ENCODE measurements at regions not wholly inside any gene's neighbourhood (a gene's known extent, or its start where the extent isn't known, plus 50 kb on each side); places are given as distances from the start of the nearest gene placed in this dataset.

DNA sequence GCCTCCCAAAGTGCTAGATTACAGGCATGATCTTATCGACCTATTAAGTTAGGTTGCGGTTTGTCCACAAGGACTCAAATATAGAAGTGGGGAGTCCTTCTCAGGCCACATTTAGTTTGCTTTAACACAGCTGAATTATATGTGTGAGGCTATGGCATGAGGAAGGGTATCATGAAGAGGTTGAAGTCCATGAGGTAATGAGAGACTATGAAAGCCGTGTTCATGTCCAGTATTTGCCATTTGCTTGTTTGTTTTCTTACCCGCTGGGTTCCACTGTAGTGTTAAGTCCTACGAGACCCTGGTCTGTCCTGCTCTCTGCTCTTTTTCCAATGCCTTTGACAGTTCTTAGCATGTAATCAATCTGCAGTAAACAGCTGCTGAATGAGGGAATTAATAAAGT is 1072.4 kb upstream of the EEF2KMT start:
- no peaks in the 10 kb centered on the region for H3K27me3 ChIP-seq (ENCODE audit: control insufficient read depth, insufficient read depth, low read length)
- H3K4me1 ChIP-seq (ENCODE audit: control insufficient read depth, insufficient read depth, low read length, poor library complexity, severe bottlenecking): no peaks in the 10 kb centered on the region
- Mint-ChIP-seq H3K27ac (no peak overlapping the region), H3K27me3 (no peaks in the 10 kb centered on the region), H3K4me3 (no peak overlapping the region), H3K9me3 (peaks cover 3 to 18% (median 8%) of the 10 kb centered on the region in 7 donors), H3K36me3 (no peaks in the 10 kb centered on the region), H3K4me1 (no peaks in the 10 kb centered on the region)
- no peaks in the 10 kb centered on the region for H3K9me3 ChIP-seq (ENCODE audit: control insufficient read depth in 2 of 2, low read length in 2 of 2)
- no peak overlapping the region for H3K4me3 ChIP-seq (ENCODE audit: low read depth, low read length)
- no peak for DNase-seq
- no peaks in the 10 kb centered on the region for H3K36me3 ChIP-seq (ENCODE audit: control insufficient read depth, insufficient read depth, low read length)
- no peak for ATAC-seq (ENCODE audit: low read depth in 2 of 2)
- no peak overlapping the region for H3K27ac ChIP-seq (ENCODE audit: insufficient read depth, low read length, poor library complexity, severe bottlenecking)

DNA sequence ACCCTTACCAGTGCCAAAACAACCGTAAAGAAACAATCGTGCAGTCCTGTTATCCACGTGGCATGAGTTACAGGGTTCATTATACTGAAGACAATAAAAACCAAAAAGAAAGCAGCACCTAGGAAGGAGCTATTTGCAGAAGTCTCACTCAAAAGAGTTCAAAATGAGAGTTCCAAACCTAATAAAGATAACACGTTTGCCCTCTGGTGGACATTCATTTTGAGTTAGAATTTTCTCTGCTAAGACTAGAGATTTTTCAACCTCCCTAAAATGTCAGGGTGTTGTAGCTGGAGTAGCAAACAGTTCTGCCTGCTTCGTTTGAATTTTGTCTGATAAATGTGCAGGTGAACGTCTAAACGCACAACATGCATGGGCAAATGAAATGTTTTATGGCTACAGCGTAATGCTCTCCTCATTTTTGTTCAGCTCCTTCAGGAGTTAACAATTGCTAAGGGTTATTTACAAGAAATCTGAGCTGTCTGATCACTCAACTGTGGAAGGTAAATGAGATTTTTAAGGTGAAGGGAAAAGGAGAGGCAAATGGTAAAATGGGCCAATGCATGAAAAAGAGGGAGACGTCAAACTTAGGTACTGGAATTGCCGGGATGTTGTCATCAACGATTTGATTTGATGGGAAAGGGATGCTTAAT is 1067.9 kb upstream of the EEF2KMT start:
- H3K4me3 ChIP-seq (ENCODE audit: low read depth, low read length): no peak overlapping the region
- Mint-ChIP-seq H3K27ac (no peak overlapping the region), H3K27me3 (no peaks in the 10 kb centered on the region), H3K4me1 (no peaks in the 10 kb centered on the region), H3K36me3 (no peaks in the 10 kb centered on the region), H3K9me3 (peaks cover 0 to 19% (median 5%) of the 10 kb centered on the region in 7 donors), H3K4me3 (no peak overlapping the region)
- DNase-seq (no peak), ATAC-seq (ENCODE audit: low read depth in 2 of 2) (no peak)
- H3K27ac ChIP-seq (ENCODE audit: insufficient read depth, low read length, poor library complexity, severe bottlenecking): no peak overlapping the region
- no peaks in the 10 kb centered on the region for H3K9me3 ChIP-seq (ENCODE audit: control insufficient read depth in 2 of 2, low read length in 2 of 2)
- H3K4me1 ChIP-seq (ENCODE audit: control insufficient read depth, insufficient read depth, low read length, poor library complexity, severe bottlenecking): no peaks in the 10 kb centered on the region
- no peaks in the 10 kb centered on the region for H3K27me3 ChIP-seq (ENCODE audit: control insufficient read depth, insufficient read depth, low read length)
- H3K36me3 ChIP-seq (ENCODE audit: control insufficient read depth, insufficient read depth, low read length): no peaks in the 10 kb centered on the region

DNA sequence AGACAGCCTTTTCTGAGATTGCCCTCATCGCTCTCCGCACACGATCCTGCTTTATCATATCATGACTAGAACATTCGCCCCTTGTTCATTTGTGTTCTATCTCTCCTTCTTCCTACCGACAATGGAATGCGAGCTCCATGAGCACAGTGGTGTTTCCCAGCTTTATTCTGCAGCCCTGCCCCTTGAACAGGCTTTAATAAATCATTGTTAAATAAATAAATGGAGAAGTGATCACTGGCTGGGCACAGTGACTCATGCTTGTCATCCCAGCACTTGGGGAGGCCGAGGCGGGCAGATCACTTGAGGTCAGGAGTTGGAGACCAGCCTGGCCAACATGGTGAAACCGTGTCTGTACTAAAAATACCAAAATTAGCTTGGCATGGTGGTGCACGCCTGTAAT is 1063.3 kb upstream of the EEF2KMT start:
- no peak overlapping the region for H3K27ac ChIP-seq (ENCODE audit: insufficient read depth, low read length, poor library complexity, severe bottlenecking)
- Mint-ChIP-seq H3K27me3 (no peaks in the 10 kb centered on the region), H3K27ac (no peak overlapping the region), H3K9me3 (peaks cover 0 to 10% (median 7%) of the 10 kb centered on the region in 7 donors), H3K4me1 (no peaks in the 10 kb centered on the region), H3K36me3 (no peaks in the 10 kb centered on the region), H3K4me3 (no peak overlapping the region)
- ATAC-seq (ENCODE audit: low read depth in 2 of 2) (no peak), DNase-seq (no peak)
- no peaks in the 10 kb centered on the region for H3K27me3 ChIP-seq (ENCODE audit: control insufficient read depth, insufficient read depth, low read length)
- H3K4me3 ChIP-seq (ENCODE audit: low read depth, low read length): no peak overlapping the region
- H3K9me3 ChIP-seq (ENCODE audit: control insufficient read depth in 2 of 2, low read length in 2 of 2): no peaks in the 10 kb centered on the region
- no peaks in the 10 kb centered on the region for H3K4me1 ChIP-seq (ENCODE audit: control insufficient read depth, insufficient read depth, low read length, poor library complexity, severe bottlenecking)
- H3K36me3 ChIP-seq (ENCODE audit: control insufficient read depth, insufficient read depth, low read length): no peaks in the 10 kb centered on the region

GRCh38 chr16:6160303-6160702 is 1062.7 kb upstream of the EEF2KMT start:
- ATAC-seq (ENCODE audit: low read depth in 2 of 2): no peak
- H3K4me1 ChIP-seq (ENCODE audit: control insufficient read depth, insufficient read depth, low read length, poor library complexity, severe bottlenecking): no peaks in the 10 kb centered on the region
- H3K4me3 Mint-ChIP-seq: no peak overlapping the region
- no peaks in the 10 kb centered on the region for H3K36me3 ChIP-seq (ENCODE audit: control insufficient read depth, insufficient read depth, low read length)
- no peaks in the 10 kb centered on the region for H3K4me1 Mint-ChIP-seq
- H3K9me3 ChIP-seq (ENCODE audit: control insufficient read depth in 2 of 2, low read length in 2 of 2): no peaks in the 10 kb centered on the region
- no peak overlapping the region for H3K4me3 ChIP-seq (ENCODE audit: low read depth, low read length)
- no peak overlapping the region for H3K27ac ChIP-seq (ENCODE audit: insufficient read depth, low read length, poor library complexity, severe bottlenecking)
- no peak overlapping the region for H3K27ac Mint-ChIP-seq
- no peaks in the 10 kb centered on the region for H3K27me3 Mint-ChIP-seq
- peaks cover 0 to 8% (median 7%) of the 10 kb centered on the region in 7 donors for H3K9me3 Mint-ChIP-seq
- no peak for DNase-seq
- H3K36me3 Mint-ChIP-seq: no peaks in the 10 kb centered on the region
- H3K27me3 ChIP-seq (ENCODE audit: control insufficient read depth, insufficient read depth, low read length): no peaks in the 10 kb centered on the region

DNA sequence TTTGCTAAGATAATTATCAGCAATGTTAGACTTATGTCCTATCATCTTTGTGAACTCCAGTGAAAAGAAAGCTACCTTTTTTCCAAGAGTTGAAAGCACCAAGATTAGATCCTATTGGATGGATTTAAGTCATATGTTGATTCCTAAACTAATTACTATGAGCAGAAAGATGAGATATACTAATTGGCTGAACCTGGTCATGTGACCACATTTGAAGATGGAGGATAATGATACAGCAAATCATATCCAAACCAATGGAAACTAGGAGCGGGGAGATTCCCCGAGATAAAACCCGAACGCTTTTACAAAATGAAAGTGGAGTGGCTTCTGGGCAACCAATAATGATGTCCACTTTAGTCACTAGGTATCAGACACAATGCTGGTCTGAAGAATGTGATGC is 1060.2 kb upstream of the EEF2KMT start:
- no peak overlapping the region for H3K27ac Mint-ChIP-seq
- no peaks in the 10 kb centered on the region for H3K36me3 Mint-ChIP-seq
- H3K27me3 Mint-ChIP-seq: no peaks in the 10 kb centered on the region
- no peaks in the 10 kb centered on the region for H3K4me1 Mint-ChIP-seq
- Histone ChIP-seq H3K4me3 (ENCODE audit: low read depth, low read length) (no peak overlapping the region), H3K27me3 (ENCODE audit: control insufficient read depth, insufficient read depth, low read length) (no peaks in the 10 kb centered on the region), H3K36me3 (ENCODE audit: control insufficient read depth, insufficient read depth, low read length) (no peaks in the 10 kb centered on the region), H3K4me1 (ENCODE audit: control insufficient read depth, insufficient read depth, low read length, poor library complexity, severe bottlenecking) (no peaks in the 10 kb centered on the region), H3K9me3 (ENCODE audit: control insufficient read depth in 2 of 2, low read length in 2 of 2) (peaks cover 0 to 6% of the 10 kb centered on the region in 2 experiments), H3K27ac (ENCODE audit: insufficient read depth, low read length, poor library complexity, severe bottlenecking) (no peak overlapping the region)
- H3K9me3 Mint-ChIP-seq: peaks cover 0 to 11% (median 6%) of the 10 kb centered on the region in 7 donors
- DNase-seq: no peak
- ATAC-seq (ENCODE audit: low read depth in 2 of 2): no peak
- no peak overlapping the region for H3K4me3 Mint-ChIP-seq

DNA sequence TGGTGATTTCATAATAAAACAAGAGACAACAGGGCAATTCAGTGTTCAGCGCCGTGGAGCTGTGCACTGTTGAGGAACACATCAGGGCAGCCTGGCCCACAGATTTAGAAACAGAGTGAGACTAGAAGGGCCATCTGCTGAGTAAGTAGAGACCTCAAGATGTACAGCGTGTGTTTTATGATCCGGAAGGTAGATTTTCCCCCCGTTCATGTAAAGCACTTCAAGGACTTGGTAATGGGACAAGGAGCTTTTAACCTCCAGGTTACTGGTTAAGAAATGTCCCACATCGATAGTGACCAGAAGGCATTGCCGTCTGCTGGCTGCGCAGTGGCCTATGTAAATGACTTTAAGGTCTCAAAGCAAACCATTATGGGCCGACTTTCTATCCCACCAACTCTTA is 1057.7 kb upstream of the EEF2KMT start:
- no peaks in the 10 kb centered on the region for H3K4me1 Mint-ChIP-seq
- H3K4me3 ChIP-seq (ENCODE audit: low read depth, low read length): no peak overlapping the region
- no peaks in the 10 kb centered on the region for H3K27me3 Mint-ChIP-seq
- no peaks in the 10 kb centered on the region for H3K36me3 ChIP-seq (ENCODE audit: control insufficient read depth, insufficient read depth, low read length)
- ATAC-seq (ENCODE audit: low read depth in 2 of 2): no peak
- no peak overlapping the region for H3K27ac Mint-ChIP-seq
- H3K9me3 Mint-ChIP-seq: peaks cover 0 to 12% (median 6%) of the 10 kb centered on the region in 7 donors
- no peaks in the 10 kb centered on the region for H3K27me3 ChIP-seq (ENCODE audit: control insufficient read depth, insufficient read depth, low read length)
- peaks cover 0 to 6% of the 10 kb centered on the region in 2 experiments for H3K9me3 ChIP-seq (ENCODE audit: control insufficient read depth in 2 of 2, low read length in 2 of 2)
- H3K4me3 Mint-ChIP-seq: no peak overlapping the region
- H3K36me3 Mint-ChIP-seq: no peaks in the 10 kb centered on the region
- no peak overlapping the region for H3K27ac ChIP-seq (ENCODE audit: insufficient read depth, low read length, poor library complexity, severe bottlenecking)
- no peaks in the 10 kb centered on the region for H3K4me1 ChIP-seq (ENCODE audit: control insufficient read depth, insufficient read depth, low read length, poor library complexity, severe bottlenecking)
- no peak for DNase-seq

DNA sequence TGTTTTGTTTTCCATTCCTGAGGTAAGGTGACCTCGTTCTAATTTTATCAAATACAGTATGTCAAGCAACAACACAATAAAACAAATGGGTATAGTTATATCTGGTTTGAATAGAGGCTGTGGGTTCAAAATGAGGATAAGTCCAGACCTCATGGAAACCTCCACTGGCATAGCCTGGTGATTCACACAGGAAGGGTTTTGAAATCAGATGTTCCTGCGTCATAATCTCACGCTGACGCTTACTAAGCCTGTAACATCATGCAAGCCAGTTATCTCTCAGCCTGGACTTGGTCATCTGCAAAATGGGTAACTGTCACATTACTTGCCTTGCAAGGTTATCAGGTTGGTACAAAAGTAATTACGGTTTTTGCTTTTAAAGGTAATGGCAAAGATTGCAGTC is 1056.3 kb upstream of the EEF2KMT start:
- H3K36me3 ChIP-seq (ENCODE audit: control insufficient read depth, insufficient read depth, low read length): no peaks in the 10 kb centered on the region
- H3K9me3 Mint-ChIP-seq: peaks cover 0 to 11% (median 4%) of the 10 kb centered on the region in 7 donors
- no peaks in the 10 kb centered on the region for H3K27me3 ChIP-seq (ENCODE audit: control insufficient read depth, insufficient read depth, low read length)
- H3K27ac ChIP-seq (ENCODE audit: insufficient read depth, low read length, poor library complexity, severe bottlenecking): no peak overlapping the region
- ATAC-seq (ENCODE audit: low read depth in 2 of 2) (no peak), DNase-seq (no peak)
- no peaks in the 10 kb centered on the region for H3K4me1 Mint-ChIP-seq
- H3K4me3 Mint-ChIP-seq: no peak overlapping the region
- no peaks in the 10 kb centered on the region for H3K4me1 ChIP-seq (ENCODE audit: control insufficient read depth, insufficient read depth, low read length, poor library complexity, severe bottlenecking)
- no peak overlapping the region for H3K27ac Mint-ChIP-seq
- no peaks in the 10 kb centered on the region for H3K36me3 Mint-ChIP-seq
- H3K27me3 Mint-ChIP-seq: no peaks in the 10 kb centered on the region
- H3K9me3 ChIP-seq (ENCODE audit: control insufficient read depth in 2 of 2, low read length in 2 of 2): peaks cover 0 to 6% of the 10 kb centered on the region in 2 experiments
- H3K4me3 ChIP-seq (ENCODE audit: low read depth, low read length): no peak overlapping the region

DNA sequence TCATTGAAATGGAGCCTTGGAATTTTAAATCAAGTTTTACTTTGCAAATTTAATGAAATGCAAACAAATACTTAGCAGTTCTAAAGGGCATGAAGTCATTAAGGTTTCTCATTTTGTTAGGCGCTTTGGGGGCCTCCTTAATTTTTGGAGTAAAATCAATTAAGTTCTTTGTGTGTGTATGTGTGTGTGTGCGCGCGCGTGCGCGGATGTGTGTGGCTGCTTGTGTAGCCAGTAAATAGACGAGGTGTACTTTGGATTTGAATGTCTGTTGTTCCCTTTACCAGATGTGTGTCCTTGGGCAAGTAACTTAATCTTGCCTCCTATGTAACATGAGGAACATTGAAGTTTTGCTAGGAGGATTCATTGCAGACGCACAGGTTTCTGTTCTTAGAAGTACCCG is 1051.4 kb upstream of the EEF2KMT start:
- Histone ChIP-seq H3K9me3 (ENCODE audit: control insufficient read depth in 2 of 2, low read length in 2 of 2) (peaks cover 0 to 2% of the 10 kb centered on the region in 2 experiments), H3K27ac (ENCODE audit: insufficient read depth, low read length, poor library complexity, severe bottlenecking) (no peak overlapping the region), H3K4me1 (ENCODE audit: control insufficient read depth, insufficient read depth, low read length, poor library complexity, severe bottlenecking) (no peaks in the 10 kb centered on the region), H3K36me3 (ENCODE audit: control insufficient read depth, insufficient read depth, low read length) (no peaks in the 10 kb centered on the region), H3K27me3 (ENCODE audit: control insufficient read depth, insufficient read depth, low read length) (no peaks in the 10 kb centered on the region), H3K4me3 (ENCODE audit: low read depth, low read length) (no peak overlapping the region)
- Mint-ChIP-seq H3K27me3 (no peaks in the 10 kb centered on the region), H3K4me1 (no peaks in the 10 kb centered on the region), H3K9me3 (peaks cover 0 to 10% (median 5%) of the 10 kb centered on the region in 7 donors), H3K36me3 (no peaks in the 10 kb centered on the region), H3K27ac (no peak overlapping the region), H3K4me3 (no peak overlapping the region)
- no peak for DNase-seq
- ATAC-seq (ENCODE audit: low read depth in 2 of 2): no peak
